Right lobe of liver (tissue), 4 donors: ENCODE measurements at regions not wholly inside any gene's neighbourhood (a gene's known extent, or its start where the extent isn't known, plus 50 kb on each side); places are given as distances from the start of the nearest gene placed in this dataset.
"Not testable (repeated sequence)": the region's sequence is repeated elsewhere in the genome, so short reads cannot be mapped to it uniquely, and the experiment has no call there.

Source experiments
- CTCF ChIP-seq, 4 donors: fragments of 200-600 bp in 3 of 4; fragments of 450-650 bp in 1 of 4; IDR thresholded peaks; one replicate each; pipeline versions ENCODE4 v1.5.1 to v1.8.0; 2016 to 2022; ENCODE audit warnings: antibody characterized with exemption in 4 of 4, mild to moderate bottlenecking in 2 of 4
- POLR2A ChIP-seq: fragments of 450-650 bp; IDR thresholded peaks from one replicate; pipeline ENCODE4 v1.6.1; 2017; ENCODE audit warnings: antibody characterized with exemption, mild to moderate bottlenecking
- donor health status: DM: no; HTN: no; CAD: no.
- donor health status: DM: no; HTN: no; CAD: no.
- donor health status: DM: no; HTN: yes; CAD: no.

- TF ChIP-seq CTCF (IDR thresholded peaks at IDR 0.05); POLR2A: not testable (repeated sequence)
Measured at GRCh38 chr13:63218596-63218995, 1802.9 kb upstream of the PCDH20 start.
